ENCODE measurements at regions not wholly inside any gene's neighbourhood (a gene's known extent, or its start where the extent isn't known, plus 50 kb on each side); places are given as distances from the start of the nearest gene placed in this dataset.

DNA sequence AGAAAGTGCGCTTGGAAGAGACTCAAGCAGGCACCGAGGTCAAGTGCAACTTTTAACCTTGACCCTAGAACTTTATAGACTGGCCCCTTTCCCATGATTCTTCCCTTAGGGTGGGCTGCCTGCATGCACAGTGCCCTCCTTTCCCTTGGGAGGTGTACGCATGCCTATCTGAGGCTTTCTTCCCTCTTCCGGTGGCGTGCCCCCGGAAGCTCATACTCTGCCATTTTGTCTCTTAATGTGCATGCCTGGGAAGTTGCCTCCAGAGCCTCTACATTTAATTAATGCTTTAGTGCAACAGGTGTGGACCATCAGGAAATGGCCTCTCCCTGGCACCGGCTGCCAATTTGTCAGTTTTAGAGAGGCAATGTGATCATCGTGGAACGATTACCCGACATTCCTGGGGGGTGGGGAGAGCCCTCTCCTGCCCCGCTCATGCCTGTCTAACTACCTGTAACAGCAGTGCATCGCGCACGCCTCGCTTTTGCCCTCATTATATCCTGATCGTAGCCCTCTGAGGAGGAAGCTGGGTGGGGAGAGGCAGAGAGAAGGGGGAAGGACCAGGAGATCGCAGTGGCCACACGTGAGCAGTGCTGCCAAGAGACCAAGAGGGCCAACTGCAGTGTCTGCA, 194.8 kb downstream of the TFCP2L1 start:
- no peak for TF ChIP-seq EZH2 (IDR thresholded peaks at IDR 0.05; ENCODE audit: low read length, unreplicated experiment)
- TF ChIP-seq, protein P1, sequence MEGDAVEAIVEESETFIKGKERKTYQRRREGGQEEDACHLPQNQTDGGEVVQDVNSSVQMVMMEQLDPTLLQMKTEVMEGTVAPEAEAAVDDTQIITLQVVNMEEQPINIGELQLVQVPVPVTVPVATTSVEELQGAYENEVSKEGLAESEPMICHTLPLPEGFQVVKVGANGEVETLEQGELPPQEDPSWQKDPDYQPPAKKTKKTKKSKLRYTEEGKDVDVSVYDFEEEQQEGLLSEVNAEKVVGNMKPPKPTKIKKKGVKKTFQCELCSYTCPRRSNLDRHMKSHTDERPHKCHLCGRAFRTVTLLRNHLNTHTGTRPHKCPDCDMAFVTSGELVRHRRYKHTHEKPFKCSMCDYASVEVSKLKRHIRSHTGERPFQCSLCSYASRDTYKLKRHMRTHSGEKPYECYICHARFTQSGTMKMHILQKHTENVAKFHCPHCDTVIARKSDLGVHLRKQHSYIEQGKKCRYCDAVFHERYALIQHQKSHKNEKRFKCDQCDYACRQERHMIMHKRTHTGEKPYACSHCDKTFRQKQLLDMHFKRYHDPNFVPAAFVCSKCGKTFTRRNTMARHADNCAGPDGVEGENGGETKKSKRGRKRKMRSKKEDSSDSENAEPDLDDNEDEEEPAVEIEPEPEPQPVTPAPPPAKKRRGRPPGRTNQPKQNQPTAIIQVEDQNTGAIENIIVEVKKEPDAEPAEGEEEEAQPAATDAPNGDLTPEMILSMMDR (conservative IDR thresholded peaks at IDR 0.05; ENCODE audit: low read depth, low read length) = no peak

Measured in PC-3 (cell line).